ENCODE measurements at regions not wholly inside any gene's neighbourhood (a gene's known extent, or its start where the extent isn't known, plus 50 kb on each side); places are given as distances from the start of the nearest gene placed in this dataset.

DNA sequence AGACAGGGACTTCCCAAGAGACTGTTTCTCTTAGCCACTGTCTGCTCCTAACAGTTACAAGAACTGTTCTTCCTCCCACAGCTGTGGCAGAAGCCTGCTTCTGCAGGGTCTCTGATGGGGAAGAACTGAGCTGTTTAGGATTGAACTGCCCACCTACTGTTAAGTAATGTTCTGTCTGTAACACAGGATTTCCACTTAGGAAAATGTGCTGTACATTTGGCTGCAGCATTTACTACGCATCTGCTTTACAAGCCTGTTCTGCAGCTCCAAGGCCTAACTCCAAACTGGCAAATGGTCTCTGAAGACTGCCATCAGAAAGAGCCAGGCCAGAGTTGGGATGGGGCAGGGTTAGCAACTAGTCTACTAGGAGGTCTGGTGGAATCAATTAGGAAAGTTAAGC is 87.8 kb upstream of the UPP2 start:
- no peak for ATAC-seq (ENCODE audit: poor library complexity)
- intact Hi-C loops (cut with DNase I) = loop anchor here (5.0 to 10.0 kb wide), 2 partner anchors 517 to 709 kb away; no protein-coding TSS in a partner anchor

GRCh38 chr2:158011055-158011771 is 90.5 kb upstream of the UPP2 start:
- ATAC-seq (ENCODE audit: poor library complexity) (no peak), DNase-seq (no peak)
- intact Hi-C loops (cut with DNase I) = loop anchor here (2.0 to 10.0 kb wide), 3 partner anchors 236 to 706 kb away; no protein-coding TSS in a partner anchor

More for the DNA sequence above, 87.8 kb upstream of the UPP2 start:
- no peak for DNase-seq

GRCh38 chr2:158009399-158009798 is 92.3 kb upstream of the UPP2 start:
- ATAC-seq (ENCODE audit: poor library complexity) (peak; percentile 77), DNase-seq (no peak)
- intact Hi-C loops (cut with DNase I) = no loop called here

- intact Hi-C loops (cut with DNase I) = no loop called here
- DNase-seq (no peak), ATAC-seq (ENCODE audit: poor library complexity) (peak; percentile 59)
These were observed 94.5 kb upstream of the UPP2 start for GRCh38 chr2:158006961-158007719.

DNA sequence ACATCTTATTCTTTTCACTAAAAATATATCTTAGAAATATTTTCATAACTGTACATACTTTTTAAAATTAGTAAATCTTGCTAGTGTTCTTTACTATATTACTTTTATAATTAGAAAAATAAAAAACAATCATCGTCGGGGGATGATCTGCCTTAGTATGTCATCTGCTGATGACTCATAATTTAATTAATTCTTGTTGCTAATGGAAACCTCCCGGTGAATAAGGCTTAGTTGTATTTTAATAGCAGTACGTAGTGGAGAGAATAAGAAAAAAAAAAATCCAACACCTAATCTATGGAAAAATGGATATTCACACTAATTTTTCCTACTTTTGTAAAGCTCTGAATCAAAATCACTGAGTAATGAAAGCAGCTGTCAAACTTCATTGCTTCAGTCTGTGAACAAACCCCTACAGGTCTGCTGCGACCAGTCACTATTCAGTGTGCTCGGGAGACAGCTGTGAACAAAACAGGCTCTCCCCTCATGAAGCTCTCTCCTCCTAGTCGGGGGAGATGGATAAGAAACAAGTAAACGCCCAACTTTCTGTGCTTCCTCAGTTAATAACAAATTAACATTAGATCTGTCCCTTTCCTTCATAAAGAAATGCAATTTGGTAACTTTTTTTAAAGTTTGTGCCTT is 97.4 kb upstream of the UPP2 start:
- ATAC-seq (ENCODE audit: poor library complexity) (no peak), DNase-seq (no peak)
- intact Hi-C loops (cut with DNase I) = no loop called here

DNA sequence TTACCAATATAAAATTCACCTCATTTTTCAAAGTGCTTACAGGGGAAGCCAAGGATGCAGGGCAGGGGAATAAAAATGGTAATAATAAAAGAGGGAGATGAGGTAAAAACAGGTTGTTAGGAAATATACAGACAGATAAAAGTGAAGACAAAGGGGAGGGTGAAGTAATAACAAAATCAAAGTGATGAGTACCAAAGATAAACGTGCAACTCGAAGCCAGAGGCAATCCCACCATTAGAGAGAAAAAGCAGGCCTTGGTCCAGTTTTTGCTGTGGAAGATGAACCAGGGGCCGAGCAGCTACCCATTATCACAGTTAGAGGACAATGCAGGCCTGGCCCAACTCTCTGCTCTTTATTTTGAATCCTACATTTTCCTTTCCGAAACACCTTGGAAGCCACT is 99.6 kb upstream of the UPP2 start:
- ATAC-seq (ENCODE audit: poor library complexity) = no peak

GRCh38 chr2:157996799-157997198 is 104.9 kb upstream of the UPP2 start:
- ATAC-seq (ENCODE audit: poor library complexity) = no peak
- intact Hi-C loops (cut with DNase I) = loop anchor here (10.0 kb wide), 1 partner anchor 122 kb away; the partner anchor contains the start of gene ACVR1
- DNase-seq = no peak

More for the DNA sequence above, 99.6 kb upstream of the UPP2 start:
- intact Hi-C loops (cut with DNase I) = no loop called here
- DNase-seq = no peak

DNA sequence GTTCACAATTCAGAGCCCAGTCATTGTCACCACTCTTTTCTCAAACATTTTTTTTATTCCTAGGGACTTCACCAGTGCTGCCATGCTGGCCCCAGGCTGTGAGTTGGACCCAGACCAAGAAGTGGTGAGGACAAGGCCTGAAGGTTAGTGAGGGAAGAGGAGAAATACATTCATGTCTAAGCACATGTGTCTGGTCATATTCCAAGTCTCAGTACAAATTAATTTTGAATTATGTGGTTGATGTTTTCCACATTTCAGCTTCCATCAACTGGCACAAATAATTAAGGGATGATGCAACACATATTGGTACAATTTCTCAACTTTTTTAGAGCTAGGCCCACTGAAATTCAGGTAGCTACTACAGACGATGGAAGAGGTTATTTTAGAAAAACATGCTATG is 106.6 kb upstream of the UPP2 start:
- no peak for DNase-seq
- intact Hi-C loops (cut with DNase I) = loop anchor here (10.0 kb wide), 1 partner anchor 120 kb away; the partner anchor contains the start of gene ACVR1
- ATAC-seq (ENCODE audit: poor library complexity) = no peak

GRCh38 chr2:157991932-157992331 is 109.7 kb upstream of the UPP2 start:
- ATAC-seq (ENCODE audit: poor library complexity) (no peak), DNase-seq (no peak)
- intact Hi-C loops (cut with DNase I) = loop anchor here (10.0 kb wide), 1 partner anchor 117 kb away; the partner anchor contains the start of gene ACVR1

- ATAC-seq (ENCODE audit: poor library complexity) = no peak
- intact Hi-C loops (cut with DNase I) = loop anchor here (10.0 kb wide), 1 partner anchor 115 kb away; the partner anchor contains the start of gene ACVR1
- no peak for DNase-seq
These were observed 111.5 kb upstream of the UPP2 start for GRCh38 chr2:157990173-157990572.

DNA sequence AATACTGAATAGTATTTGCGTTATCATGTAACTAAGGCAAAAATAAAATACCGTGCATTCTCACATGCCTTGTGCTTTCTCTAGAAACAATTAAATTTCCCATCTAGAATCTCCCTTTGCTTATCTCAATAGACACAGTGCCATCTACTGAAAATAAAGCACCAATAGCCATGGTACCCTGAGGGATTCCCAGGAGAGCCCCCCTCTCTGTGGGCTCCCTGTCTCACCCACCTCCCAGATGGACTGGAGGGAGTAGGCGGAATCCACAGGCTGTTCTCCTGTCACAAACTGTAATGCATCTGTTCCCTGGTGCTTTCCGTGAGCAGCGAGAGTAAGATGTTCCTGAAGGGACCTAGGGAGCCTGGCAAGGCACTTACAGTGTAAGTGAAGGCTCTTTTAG is 112.4 kb upstream of the UPP2 start:
- ATAC-seq (ENCODE audit: poor library complexity) = no peak
- DNase-seq = no peak
- intact Hi-C loops (cut with DNase I) = no loop called here

DNA sequence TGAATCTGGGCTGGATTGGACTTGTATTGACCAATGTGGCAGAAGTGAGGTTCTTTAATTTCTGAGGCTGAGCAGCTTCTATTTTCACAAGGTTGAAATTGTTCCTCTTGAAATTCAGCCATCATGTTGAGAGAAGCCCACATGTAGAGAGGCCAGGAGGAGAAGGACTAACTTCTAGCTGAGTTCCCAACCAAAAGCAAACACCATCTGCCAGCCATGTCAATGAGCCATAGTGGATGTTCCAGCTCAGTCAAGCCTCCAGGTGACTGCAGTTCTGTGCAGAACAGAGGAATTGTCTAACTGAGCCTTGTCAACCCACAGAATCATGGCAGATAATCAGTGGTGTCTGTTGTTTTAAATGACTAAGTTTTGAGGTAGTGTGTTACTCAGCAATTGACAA is 110.6 kb upstream of the ACVR1 start:
- no peak for DNase-seq
- no peak for ATAC-seq (ENCODE audit: poor library complexity)
- intact Hi-C loops (cut with DNase I) = no loop called here

DNA sequence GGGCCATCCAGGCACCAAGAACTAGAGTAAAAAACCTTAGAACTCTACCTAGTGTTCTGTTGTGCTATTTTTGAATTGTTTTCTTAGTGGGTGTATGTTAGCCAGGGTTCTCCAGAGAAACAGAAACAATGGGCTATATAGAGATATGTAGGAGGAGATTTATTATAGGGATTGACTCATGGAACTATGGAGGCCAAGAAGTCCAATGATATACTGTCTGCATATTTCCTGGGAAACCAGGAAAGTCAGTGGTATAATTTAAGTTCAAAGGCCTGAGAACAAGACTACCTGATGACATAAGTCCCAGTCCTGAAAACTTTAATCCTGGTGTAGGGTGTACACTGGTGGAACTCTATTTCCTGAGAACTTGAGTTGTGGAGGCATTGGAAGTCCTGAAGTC is 108.7 kb upstream of the ACVR1 start:
- ATAC-seq (ENCODE audit: poor library complexity) (no peak), DNase-seq (no peak)
- intact Hi-C loops (cut with DNase I) = no loop called here

DNA sequence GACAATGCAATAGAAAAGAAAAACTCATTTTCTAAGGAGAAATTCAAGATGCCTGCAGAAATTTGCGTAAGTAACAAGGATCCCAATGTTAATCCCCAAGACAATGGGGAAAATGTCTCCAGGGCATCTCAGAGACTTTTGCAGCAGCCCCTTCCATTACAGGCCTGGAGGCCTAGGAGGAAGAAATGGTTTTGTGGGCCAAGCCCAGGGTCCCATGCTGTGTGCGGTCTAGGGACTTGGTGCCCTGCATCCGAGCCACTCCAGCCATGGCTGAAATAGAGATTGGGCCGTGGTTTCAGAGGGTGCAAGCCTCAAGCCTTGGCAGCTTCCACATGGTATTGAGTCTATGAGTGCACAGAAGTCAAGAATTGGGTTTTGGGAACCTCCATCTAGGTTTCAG is 103.9 kb upstream of the ACVR1 start:
- DNase-seq = no peak
- intact Hi-C loops (cut with DNase I) = no loop called here
- no peak for ATAC-seq (ENCODE audit: poor library complexity)

GRCh38 chr2:157971702-157972101 is 95.6 kb upstream of the ACVR1 start:
- intact Hi-C loops (cut with DNase I) = no loop called here
- no peak for DNase-seq
- no peak for ATAC-seq (ENCODE audit: poor library complexity)

DNA sequence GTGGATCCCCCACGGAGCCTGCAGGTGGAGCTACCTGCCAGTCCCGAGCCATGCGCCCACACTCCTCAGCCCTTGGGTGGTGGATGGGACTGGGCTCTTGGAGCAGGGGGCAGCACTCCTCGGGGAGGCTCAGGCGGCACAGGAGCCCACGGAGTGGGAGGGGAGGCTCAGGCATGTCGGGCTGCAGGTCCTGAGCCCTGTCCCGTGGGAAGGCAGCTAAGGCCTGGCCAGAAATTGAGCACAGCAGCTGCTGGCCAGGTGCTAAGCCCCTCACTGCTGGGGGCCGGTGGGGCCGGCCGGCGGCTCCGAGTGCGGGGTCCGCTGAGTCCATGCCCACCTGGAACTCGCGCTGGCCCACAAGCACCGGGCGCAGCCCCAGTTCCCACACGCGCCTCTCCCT is 91.7 kb upstream of the ACVR1 start:
- ATAC-seq (ENCODE audit: poor library complexity) = no peak
- intact Hi-C loops (cut with DNase I) = no loop called here

DNA sequence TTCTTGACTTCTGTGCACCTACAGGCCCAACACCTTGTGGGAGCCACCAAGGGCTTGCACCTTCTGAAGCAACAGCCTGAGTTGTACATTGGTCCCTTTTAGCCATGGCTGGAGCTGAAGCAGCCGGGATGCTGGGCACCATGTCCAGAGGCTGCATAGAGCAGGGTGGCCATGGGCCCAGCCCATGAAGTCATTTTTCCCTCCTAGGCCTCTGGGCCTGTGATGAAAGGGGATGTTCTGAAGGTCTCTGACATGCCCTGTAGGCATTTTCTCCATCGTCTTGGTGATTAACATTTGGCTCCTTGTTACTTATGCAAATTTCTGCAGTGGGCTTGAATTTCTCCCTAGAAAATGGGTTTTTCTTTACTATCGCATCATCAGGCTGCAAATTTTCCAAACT is 83.1 kb upstream of the ACVR1 start:
- intact Hi-C loops (cut with DNase I) = no loop called here
- ATAC-seq (ENCODE audit: poor library complexity) = no peak
- no peak for DNase-seq

More for the DNA sequence above, 91.7 kb upstream of the ACVR1 start:
- DNase-seq = no peak

DNA sequence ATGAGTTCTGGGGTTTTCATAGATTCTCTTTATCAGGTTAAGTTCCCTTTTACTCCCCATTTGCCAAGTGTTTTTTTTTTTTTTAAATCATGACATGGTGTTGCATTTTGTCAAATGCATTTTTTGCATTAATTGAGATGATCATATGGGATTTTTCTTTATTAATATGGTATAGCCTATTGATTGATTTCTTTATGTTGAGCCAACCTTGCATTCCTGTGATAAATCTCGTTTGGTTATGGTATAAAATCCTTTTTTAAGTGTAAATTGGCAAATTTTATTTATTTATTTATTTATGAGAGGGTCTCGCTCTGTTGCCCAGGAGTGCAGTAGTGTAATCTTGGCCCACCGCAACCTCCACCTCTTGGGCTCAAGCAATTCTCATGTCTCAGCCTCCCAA is 81.5 kb upstream of the ACVR1 start:
- DNase-seq = no peak
- ATAC-seq (ENCODE audit: poor library complexity) = no peak
- intact Hi-C loops (cut with DNase I) = no loop called here

GRCh38 chr2:157952558-157952957 is 76.4 kb upstream of the ACVR1 start:
- intact Hi-C loops (cut with DNase I) = no loop called here
- no peak for ATAC-seq (ENCODE audit: poor library complexity)
- DNase-seq = no peak

Data from Right ventricle myocardium superior (tissue), 1 donor.